Thymus (tissue), 11 donors: ENCODE measurements at regions not wholly inside any gene's neighbourhood (a gene's known extent, or its start where the extent isn't known, plus 50 kb on each side); places are given as distances from the start of the nearest gene placed in this dataset.

Source experiments
- DNase-seq, 9 donors: peaks; one replicate each; pipeline ENCODE4 v3.0.0-alpha.2; 2013; ENCODE audit warnings: low spot score in 9 of 9, low read depth in 6 of 9, missing footprints in 1 of 9
- H3K27ac ChIP-seq, 2 donors: one replicate each; pipeline ENCODE4 v1.5.1; 2013; ENCODE audit warnings: control low read depth in 1 of 2, low read depth in 1 of 2, low read length in 1 of 2, mild to moderate bottlenecking in 1 of 2, moderate library complexity in 1 of 2
- H3K27me3 ChIP-seq, 2 donors: one replicate each; pipeline ENCODE4 v1.5.1; 2013; ENCODE audit warnings: low read length in 1 of 2; ENCODE audit not compliant: control insufficient read depth in 2 of 2, insufficient read depth in 1 of 2
- H3K36me3 ChIP-seq, 2 donors: one replicate each; pipeline ENCODE4 v1.5.1; 2013; ENCODE audit warnings: low read length in 1 of 2, mild to moderate bottlenecking in 1 of 2, moderate library complexity in 1 of 2; ENCODE audit not compliant: control insufficient read depth in 2 of 2, insufficient read depth in 2 of 2
- H3K4me1 ChIP-seq, 2 donors: one replicate each; pipeline ENCODE4 v1.5.1; 2013; ENCODE audit warnings: low read length in 2 of 2; ENCODE audit not compliant: control insufficient read depth in 2 of 2, insufficient read depth in 2 of 2
- H3K4me3 ChIP-seq, 2 donors: one replicate each; pipeline ENCODE4 v1.5.1; 2013; ENCODE audit warnings: low read length in 2 of 2, control low read depth in 1 of 2, mild to moderate bottlenecking in 1 of 2
- H3K9me3 ChIP-seq, 2 donors: one replicate each; pipeline ENCODE4 v1.5.1; 2013; ENCODE audit warnings: low read length in 1 of 2, mild to moderate bottlenecking in 1 of 2; ENCODE audit not compliant: control insufficient read depth in 2 of 2, insufficient read depth in 1 of 2
- WGBS: extraction: QIAGEN DNeasy Blood & Tissue Kit; methylation state at CpG from one replicate; pipeline ENCODE4 v1.1.7; 2013; 5-methylcytosine and 5-hydroxymethylcytosine counted together
- donor health status: healthy.

GRCh38 chr13:103537616-103538015 is 471.4 kb upstream of the SLC10A2 start:
- no peak overlapping the region for H3K27ac ChIP-seq
- 95% methylated on average over 3 of the region's 3 CpGs for WGBS
- H3K27me3 ChIP-seq: no peaks in the 10 kb centered on the region
- H3K4me3 ChIP-seq: no peak overlapping the region
- no peaks in the 10 kb centered on the region for H3K4me1 ChIP-seq
- H3K36me3 ChIP-seq: no peaks in the 10 kb centered on the region
- no peak for DNase-seq
- no peaks in the 10 kb centered on the region for H3K9me3 ChIP-seq

- WGBS: 79% methylated on average over 1 of the region's 1 CpG
These were observed 465.1 kb upstream of the SLC10A2 start for GRCh38 chr13:103531278-103531677.

GRCh38 chr13:103528437-103528836 is 462.2 kb upstream of the SLC10A2 start:
- WGBS: 79% methylated on average over 2 of the region's 2 CpGs
- H3K36me3 ChIP-seq: no peaks in the 10 kb centered on the region
- H3K4me1 ChIP-seq: no peaks in the 10 kb centered on the region
- H3K4me3 ChIP-seq: no peak overlapping the region
- DNase-seq: no peak
- H3K27me3 ChIP-seq: no peaks in the 10 kb centered on the region
- H3K9me3 ChIP-seq: no peaks in the 10 kb centered on the region
- H3K27ac ChIP-seq: no peak overlapping the region

More at GRCh38 chr13:103531278-103531677, 465.1 kb upstream of the SLC10A2 start:
- no peaks in the 10 kb centered on the region for H3K4me1 ChIP-seq
- H3K9me3 ChIP-seq: no peaks in the 10 kb centered on the region
- no peak overlapping the region for H3K27ac ChIP-seq
- no peak overlapping the region for H3K4me3 ChIP-seq
- no peaks in the 10 kb centered on the region for H3K27me3 ChIP-seq
- no peak for DNase-seq
- no peaks in the 10 kb centered on the region for H3K36me3 ChIP-seq

- Histone ChIP-seq H3K27ac (no peak overlapping the region), H3K36me3 (no peaks in the 10 kb centered on the region), H3K4me3 (no peak overlapping the region), H3K9me3 (no peaks in the 10 kb centered on the region), H3K27me3 (no peaks in the 10 kb centered on the region), H3K4me1 (no peaks in the 10 kb centered on the region)
- DNase-seq: no peak
- WGBS: 96% methylated on average over 1 of the region's 1 CpG
These were observed 459.3 kb upstream of the SLC10A2 start for GRCh38 chr13:103525530-103525929.

GRCh38 chr13:103523858-103524257 is 457.6 kb upstream of the SLC10A2 start:
- Histone ChIP-seq H3K36me3 (no peaks in the 10 kb centered on the region), H3K27me3 (no peaks in the 10 kb centered on the region), H3K4me1 (no peaks in the 10 kb centered on the region), H3K4me3 (no peak overlapping the region), H3K27ac (no peak overlapping the region), H3K9me3 (no peaks in the 10 kb centered on the region)
- 89% methylated on average over 7 of the region's 7 CpGs for WGBS
- DNase-seq: no peak

- no peaks in the 10 kb centered on the region for H3K27me3 ChIP-seq
- DNase-seq: no peak
- no peak overlapping the region for H3K27ac ChIP-seq
- no peak overlapping the region for H3K4me3 ChIP-seq
- 89% methylated on average over 1 of the region's 1 CpG for WGBS
- no peaks in the 10 kb centered on the region for H3K36me3 ChIP-seq
- H3K9me3 ChIP-seq: no peaks in the 10 kb centered on the region
- no peaks in the 10 kb centered on the region for H3K4me1 ChIP-seq
These were observed 455.3 kb upstream of the SLC10A2 start for GRCh38 chr13:103521532-103521931.

GRCh38 chr13:103517768-103518102 is 451.5 kb upstream of the SLC10A2 start:
- no peak overlapping the region for H3K4me3 ChIP-seq
- 91% methylated on average over 2 of the region's 2 CpGs for WGBS
- no peak overlapping the region for H3K27ac ChIP-seq
- H3K4me1 ChIP-seq: no peaks in the 10 kb centered on the region
- DNase-seq: no peak
- no peaks in the 10 kb centered on the region for H3K27me3 ChIP-seq
- H3K36me3 ChIP-seq: no peaks in the 10 kb centered on the region
- H3K9me3 ChIP-seq: no peaks in the 10 kb centered on the region

GRCh38 chr13:103517066-103517767 is 451.0 kb upstream of the SLC10A2 start:
- 86% methylated on average over 3 of the region's 3 CpGs for WGBS
- no peak for DNase-seq
- Histone ChIP-seq H3K27me3 (no peaks in the 10 kb centered on the region), H3K4me3 (no peak overlapping the region), H3K4me1 (no peaks in the 10 kb centered on the region), H3K27ac (no peak overlapping the region), H3K36me3 (no peaks in the 10 kb centered on the region), H3K9me3 (no peaks in the 10 kb centered on the region)

GRCh38 chr13:103516015-103516795 is 450.0 kb upstream of the SLC10A2 start:
- H3K4me1 ChIP-seq: no peaks in the 10 kb centered on the region
- DNase-seq: no peak
- 87% methylated on average over 6 of the region's 6 CpGs for WGBS

More at GRCh38 chr13:103516015-103516795, 450.0 kb upstream of the SLC10A2 start:
- no peak overlapping the region for H3K4me3 ChIP-seq
- H3K27me3 ChIP-seq: no peaks in the 10 kb centered on the region
- H3K36me3 ChIP-seq: no peaks in the 10 kb centered on the region
- H3K27ac ChIP-seq: no peak overlapping the region
- no peaks in the 10 kb centered on the region for H3K9me3 ChIP-seq
